HG03025 (cell line): ENCODE measurements at regions not wholly inside any gene's neighbourhood (a gene's known extent, or its start where the extent isn't known, plus 50 kb on each side); places are given as distances from the start of the nearest gene placed in this dataset.
"Not testable (repeated sequence)": the region's sequence is repeated elsewhere in the genome, so short reads cannot be mapped to it uniquely, and the experiment has no call there.

Source experiments
- ATAC-seq: cut with Tn5 transposase; IDR thresholded peaks from one replicate; pipeline ENCODE4 v1.9.1; 2021; ENCODE audit warnings: mild to moderate bottlenecking, moderate library complexity; ENCODE audit not compliant: unreplicated experiment, low FRiP score

DNA sequence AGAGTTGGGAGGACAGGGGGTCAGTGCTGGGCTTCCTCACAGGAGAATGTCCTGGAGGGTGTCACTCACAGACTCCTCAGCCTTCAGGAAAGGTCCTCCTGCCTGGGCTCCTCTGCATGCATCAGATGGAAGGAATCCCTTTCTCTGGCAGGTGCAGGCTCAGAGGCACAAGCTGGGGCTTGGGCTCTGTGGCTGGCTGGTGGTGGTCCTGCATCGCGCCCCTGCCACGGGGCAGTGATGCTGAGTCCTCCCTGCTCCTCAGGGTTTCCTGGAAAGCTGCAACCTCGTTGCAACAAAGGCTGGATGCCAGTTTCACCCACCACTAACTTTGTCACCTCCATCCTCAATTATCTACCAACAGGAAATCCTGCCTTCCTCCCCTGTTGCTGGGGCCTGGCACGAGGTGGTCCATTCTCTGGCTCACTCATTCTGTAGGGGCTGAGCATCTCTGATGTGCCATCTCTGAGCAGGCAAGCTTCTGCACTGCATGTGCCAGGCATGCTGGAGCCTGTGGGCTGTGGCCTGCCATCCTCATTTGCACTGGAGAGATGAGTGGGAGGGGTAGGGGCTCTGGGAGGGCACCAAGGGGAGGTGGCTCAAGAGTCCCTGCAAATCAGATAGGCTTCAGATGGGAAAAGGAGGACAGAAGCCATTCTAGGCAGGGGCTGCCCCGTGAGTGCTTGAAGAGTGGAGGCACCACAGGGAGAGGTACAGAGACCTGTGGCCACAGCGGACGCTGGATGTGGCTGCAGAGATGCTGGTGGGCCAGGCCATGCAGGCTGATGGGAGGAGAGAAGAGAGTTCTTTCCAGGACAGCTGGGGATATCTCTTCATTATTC lies 272.6 kb upstream of the HS6ST1 start:
- no peak for ATAC-seq

DNA sequence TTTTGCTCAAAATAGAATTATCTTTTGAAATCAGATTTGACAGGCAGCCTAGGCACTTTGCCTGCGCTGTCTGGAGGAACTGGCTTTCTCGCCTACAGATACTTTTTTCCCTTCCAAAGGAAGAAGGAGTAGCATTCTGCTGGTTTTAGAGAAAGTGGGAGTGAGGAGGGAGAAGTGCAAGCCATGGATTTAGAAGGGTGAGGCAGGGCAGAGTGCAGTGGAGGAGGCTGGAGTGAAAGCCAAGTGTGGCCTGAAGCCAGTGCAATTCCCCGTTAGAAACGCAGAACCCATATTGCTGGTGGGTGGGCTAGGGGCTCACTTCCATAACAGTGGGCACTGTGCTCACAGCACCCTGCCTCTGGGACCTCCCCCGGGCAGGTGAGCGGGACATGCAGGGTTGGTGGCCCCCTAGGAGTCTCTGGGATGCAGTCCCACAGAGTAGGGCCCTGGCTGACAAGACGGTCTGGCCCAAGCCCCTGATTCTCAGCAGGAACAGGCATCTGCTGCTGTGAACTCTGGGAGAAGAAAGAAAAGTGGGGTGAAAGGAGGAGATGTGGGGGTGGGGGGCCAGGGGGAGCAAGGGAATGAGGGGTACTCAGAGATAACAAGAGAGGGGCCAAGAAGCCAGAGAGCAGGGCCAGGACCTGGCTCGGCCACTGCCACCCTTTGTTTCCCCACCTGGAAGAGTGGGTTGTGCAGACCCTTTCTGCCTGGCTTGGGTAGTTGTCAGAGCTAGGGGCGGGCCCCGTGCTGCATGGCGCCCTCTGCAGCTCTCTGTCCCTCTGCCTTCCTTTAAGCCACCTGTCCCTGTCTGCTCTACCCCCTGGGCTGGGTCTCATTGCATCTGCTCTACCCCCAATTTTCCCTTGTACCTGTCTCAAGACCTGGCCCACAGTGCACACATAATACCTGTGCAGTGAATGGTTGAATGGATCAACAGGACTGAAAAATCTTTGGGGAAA lies 273.5 kb upstream of the HS6ST1 start:
- ATAC-seq: no peak

DNA sequence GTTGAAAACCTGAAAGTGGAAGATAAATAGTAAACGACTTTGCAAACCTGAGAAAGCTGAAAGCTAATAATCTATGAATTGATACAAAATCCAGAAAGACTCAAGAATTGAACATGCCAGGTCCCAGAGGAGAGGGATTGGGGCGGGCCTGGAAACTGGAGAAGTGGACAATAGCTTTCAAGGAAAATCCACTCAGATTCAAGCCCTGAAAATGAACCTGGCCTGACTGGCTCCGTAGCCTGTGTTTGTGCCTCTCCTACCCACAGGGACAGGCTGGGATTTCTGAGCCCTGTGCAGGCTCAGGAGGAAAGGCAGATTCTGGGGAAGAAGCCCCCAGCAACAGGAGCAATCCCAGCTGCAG lies 274.8 kb upstream of the HS6ST1 start:
- no peak for ATAC-seq

DNA sequence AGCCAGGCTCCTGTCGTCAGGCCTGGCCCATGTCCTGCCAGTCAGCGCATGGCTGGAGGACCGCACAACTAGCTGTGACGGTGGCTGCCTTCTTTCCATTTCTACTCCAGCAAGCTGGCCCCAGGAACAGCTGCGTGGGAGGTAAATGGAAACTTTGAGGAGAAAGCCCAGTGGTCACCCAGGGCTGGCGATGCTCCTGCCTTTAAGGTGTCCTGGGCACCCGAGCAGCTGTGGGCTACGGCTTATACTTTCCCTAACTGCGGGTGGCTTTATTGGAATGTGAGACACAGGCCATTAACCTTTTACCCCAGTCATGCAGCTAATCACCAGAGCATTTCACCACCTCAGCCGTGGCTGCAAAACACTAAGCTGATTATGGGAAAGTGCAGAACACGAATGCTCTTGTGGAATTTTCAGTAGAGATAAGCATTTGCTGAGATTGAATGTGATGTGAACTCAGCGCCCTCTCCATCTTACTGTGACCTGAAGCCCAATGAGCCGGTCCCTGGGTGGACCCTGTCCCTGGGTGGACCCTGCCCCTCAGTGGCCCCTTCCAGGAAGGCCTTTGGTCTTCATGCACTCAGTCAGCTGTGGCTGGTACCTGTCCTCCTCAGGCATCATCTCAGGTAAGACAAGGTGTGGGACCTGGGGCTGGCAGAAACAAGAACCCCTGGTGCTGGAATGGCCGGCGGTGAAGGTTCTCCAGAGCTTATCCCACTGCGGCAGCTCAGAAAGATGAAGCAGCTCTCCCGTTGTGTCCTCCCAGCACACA lies 275.4 kb upstream of the HS6ST1 start:
- ATAC-seq: no peak

DNA sequence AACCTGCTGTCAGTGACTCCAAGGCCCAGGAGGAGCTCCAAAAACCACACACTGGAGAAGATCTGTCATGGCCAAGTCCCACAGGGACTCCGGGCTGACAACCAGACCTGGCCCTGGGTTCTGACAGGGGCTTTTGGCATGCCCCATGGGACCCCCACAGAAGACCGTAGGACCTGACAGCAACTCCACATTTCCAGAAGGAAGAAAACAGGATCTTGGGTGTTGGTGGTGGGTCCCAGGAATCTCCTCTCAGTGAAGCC lies 275.9 kb upstream of the HS6ST1 start:
- no peak for ATAC-seq

DNA sequence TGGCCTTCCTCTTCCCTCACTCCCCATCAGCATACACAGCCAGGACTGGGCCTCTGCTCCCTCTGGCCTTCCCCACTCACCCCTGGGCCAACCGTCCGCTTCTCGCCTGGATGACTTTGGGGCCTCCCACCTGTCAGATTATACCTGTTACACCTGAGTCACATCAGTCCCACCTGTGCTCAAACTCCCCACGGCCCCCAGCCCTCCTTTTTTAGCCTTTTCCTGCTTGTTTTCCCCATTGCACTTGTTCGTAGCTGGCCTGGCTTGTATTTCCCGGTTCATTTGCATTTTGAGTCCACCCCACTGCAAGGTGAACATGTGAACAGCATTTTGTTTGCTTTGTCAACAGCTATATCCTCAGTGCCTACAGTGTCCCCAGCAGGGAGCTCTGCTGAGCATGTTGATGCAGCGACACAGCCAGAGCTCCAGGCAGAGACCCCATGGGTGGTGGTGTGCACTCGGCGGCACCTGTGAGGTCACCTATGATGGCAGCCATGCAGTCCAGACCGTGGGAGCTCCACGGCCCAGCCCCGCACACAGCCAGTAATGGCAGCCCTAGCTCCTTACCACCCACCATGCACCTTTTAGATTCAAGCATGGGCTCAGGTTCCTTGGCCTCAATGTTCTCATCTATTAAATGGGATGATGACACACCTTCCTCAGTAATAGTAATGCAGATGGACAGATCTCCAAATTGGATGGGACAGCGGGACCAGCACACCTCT lies 276.4 kb upstream of the HS6ST1 start:
- no peak for ATAC-seq

DNA sequence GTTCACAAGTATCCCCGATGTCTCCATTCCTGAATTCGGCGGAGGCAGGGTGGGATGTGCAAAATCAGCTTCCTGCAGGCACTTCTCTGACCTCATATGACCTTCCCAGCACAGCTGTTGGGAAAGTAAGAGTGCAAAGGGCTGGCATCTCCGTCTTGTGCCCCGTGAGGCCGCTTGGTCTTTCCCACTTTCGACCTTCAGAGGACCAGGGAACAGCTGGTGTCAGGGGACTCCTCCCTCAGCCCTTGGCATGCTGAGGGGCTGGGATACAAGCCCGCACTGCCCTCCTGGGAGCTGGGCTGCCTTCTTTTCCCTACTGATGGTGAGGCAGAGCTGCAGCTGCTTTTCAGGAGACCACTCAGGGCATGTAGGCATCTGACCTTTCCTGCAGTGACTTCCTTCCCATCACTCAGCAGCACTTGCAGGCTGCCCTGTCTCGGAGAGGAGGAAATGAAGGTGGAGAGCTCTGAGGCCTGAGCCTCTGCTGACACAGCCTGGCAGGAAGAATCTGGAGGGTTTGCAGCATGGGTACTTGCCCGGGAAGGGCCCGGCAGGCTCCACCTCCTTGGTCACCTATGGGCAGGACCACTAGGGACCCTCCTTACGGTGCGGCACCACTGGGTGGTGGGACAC lies 277.2 kb upstream of the HS6ST1 start:
- no peak for ATAC-seq

DNA sequence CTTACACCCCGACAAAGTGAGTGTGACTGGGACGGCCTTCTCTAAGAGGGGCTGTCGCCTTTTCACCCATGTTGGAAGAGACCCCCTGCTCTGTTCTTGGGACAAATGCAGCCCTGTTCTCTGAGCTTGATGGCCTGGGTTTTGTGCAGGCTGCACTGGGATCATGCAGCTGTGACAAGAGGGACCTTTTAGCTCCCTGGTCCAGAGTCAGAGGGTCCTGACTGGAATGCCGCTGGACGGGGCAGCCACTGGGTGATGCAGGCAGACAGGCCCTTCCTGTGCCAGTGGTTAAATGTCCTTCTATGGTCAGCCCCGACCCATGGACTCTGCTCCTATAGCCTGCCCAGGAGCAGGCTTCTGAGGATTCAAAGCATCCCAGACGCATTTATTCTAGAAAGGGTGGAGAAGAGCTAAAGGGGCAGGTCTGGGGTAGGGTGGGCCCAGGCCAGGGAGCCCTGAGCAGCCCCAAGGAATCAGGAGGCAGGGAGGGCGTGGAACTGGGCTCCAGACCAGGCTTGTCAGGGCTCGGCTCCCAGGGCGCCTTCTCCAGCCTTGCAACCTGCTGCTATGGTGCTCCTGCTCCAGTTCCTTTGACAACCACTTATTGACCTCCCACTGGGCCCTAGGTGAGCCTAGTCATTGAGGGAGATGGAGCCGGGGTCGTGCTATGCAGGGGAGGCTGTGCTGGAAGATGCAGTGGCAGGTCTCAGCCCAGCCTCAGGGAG lies 277.9 kb upstream of the HS6ST1 start:
- ATAC-seq: no peak

DNA sequence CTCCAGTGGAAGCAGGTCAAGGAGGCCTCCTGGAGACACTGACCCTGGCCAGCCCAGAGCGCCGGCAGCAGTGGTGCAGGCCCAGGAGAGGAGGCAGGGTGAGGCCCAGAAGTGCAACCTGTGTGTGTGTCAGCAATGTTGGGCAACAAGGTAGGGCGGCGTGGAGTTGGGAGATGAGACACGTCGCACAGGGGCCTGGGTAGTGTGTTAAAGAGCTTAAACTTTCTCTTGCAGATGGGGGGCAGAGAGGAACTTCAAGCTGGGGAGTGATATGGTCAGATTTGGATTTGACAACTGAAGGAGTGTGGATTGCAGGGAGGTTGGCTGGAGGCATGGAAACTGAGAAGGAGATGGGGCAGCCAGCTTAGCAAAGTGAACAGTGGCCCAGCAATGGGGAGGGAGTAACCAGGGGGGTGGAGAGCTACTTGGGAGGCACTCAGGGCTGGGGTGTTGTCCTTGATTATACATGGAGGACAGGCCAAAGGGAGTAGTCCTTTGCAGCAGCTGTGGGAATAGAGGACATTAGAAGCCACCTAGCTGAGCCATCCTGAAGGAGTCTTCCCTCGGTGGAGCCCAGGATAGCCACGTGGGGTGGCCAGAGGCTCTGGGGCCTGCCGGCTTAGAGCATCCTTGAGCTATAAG lies 278.6 kb upstream of the HS6ST1 start:
- no peak for ATAC-seq

DNA sequence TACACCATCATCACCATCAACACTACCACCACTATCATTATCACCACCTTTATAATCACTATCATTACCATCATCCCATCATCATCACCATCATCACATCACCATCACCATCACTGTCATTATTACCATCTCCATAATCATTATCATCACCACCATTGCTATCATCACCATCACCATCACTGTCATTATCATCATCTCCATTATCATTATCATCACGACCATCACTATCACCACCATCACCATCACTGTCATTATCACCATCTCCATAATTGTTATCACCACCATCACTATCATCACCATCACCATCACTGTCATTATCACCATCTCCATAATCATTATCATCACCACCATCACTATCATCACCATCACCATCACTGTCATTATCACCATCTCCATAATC lies 279.6 kb upstream of the HS6ST1 start:
- ATAC-seq: not testable (repeated sequence)

DNA sequence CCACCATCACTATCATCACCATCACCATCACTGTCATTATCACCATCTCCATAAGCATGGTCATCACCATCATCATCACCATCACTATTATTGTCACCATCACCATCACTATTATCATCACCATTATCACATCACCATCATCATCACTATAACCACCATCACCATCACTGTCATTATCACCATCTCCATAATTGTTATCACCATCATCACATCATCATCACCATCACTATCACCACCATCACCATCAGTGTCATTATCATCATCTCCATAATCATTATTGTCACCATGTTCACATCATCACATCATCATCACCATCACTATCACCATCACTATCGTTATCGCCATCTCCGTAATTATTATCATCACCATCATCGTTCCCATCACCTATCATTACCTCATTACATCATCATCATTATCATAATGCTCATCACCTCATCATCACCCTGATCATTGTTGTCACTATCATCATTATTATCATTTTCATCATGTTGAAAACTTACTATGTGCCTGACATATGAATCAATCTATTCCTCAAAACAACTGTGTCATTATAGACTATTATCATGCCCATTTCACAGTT lies 280.3 kb upstream of the HS6ST1 start:
- ATAC-seq: no peak

DNA sequence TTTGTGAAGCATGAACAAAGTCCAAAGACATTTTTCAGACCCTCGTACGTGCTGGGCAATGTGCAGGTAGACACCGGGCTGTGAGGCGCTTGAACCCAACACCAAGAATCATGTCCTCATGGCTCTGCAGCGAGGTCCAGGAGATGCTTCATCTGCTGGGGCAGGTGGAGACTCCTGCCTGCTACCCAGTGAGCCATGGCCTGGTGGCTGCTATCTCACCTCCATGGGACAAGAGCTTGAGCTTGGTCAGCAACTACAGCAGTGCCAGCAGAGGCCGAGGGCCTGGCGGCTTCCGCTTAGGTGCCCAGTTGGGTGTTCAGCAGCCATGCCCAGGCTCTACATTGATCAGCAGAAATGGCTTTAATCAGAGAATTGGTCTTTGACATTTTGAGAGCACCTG lies 281.0 kb upstream of the HS6ST1 start:
- no peak for ATAC-seq

DNA sequence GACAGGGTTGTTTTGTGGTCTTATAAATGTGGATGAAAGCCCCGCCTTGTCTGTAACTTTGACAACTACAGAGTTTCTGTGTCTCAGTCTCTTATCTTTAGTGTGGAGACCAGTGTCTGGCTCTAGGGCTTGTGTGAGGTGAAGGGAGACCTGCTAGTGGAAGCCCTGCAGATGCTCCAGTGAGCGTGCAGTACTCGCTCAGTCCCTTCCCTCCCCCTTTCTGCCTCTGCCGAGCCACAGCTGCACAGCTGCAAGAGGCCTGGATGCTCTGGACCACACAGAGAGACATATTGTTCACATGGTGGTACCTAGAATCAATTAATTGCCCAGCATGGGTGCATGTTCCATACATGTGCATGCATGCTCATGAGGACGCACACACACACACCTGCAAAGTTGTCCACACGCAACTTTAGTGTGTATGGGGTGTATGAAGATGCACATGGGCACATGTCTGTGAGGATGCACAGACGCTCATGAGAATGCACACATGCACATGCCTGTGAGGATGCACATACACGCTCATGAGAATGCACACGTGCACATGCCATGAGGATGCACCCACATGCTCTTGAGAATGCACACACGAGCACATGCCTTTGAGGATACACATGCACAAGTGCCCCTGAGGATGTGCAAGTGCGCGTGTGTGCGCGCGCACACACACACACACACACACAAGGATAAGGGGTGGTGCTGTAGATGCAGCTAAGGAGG lies 282.1 kb upstream of the HS6ST1 start:
- ATAC-seq: no peak

DNA sequence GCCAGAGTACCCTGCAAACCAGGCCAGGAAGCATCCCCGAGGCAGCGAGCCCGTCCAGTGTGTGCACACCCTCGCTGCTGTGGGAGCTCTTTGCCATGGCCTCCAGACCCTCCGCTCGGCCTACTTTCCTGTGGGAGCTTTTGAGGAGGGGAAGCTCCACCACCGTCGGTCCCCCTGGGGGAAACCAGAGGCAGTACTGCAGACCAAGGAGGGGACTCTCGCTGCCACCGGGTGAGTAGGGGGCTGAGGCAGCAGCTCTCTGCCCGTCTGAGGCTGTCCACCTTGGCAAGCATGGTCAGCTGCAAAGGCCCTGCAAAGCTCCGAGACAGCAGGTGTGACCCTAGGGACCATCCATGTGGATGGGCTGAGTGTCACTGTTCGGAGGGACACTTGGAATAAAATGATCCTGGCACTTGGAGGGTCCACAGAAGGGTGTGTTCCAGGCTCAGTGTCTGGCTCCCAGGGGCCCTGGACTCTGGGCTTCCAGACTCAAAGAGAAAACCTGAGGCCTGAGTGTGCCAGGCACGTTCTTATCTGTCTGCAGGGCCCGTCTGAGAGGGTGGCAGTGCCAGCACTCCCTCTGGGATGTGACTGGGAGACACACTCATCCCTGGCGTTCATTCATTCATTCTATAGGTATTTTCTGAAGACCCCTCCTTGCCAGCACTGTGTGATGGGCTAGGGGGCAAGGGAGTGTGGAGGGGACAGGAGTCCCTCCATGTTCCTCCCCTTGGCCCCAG lies 282.8 kb upstream of the HS6ST1 start:
- ATAC-seq: no peak

DNA sequence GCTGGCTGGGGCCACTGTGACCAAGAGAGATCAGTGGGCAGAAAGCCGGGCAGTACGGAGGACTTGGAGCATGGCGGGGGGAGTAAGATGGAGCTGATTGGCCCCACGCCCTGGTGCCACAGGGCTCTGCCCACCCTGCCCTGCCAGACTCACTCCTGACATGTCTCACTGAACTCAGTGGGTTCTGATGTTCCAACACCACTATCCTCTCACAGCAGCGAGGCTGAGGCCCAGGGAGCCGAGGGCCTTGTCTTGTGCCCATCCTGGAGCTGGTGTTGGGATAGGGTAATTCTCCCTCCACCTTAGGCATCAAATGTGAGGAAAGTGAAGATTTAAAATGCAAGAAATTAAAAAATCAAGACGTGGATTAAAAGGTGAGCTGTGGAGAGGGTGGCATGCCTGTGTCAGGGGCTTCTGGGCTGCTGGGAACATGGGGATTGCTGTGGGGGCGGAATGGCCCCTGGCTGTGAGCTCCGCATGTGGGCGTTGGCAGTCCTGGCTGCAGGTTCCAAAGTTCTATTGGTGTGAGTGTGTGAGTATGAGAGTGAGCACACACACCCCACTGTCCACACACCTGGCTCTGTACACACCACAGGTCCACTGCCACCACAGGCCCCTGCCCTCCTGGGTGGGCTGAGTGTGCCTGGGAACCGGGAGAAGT lies 283.5 kb upstream of the HS6ST1 start:
- no peak for ATAC-seq

DNA sequence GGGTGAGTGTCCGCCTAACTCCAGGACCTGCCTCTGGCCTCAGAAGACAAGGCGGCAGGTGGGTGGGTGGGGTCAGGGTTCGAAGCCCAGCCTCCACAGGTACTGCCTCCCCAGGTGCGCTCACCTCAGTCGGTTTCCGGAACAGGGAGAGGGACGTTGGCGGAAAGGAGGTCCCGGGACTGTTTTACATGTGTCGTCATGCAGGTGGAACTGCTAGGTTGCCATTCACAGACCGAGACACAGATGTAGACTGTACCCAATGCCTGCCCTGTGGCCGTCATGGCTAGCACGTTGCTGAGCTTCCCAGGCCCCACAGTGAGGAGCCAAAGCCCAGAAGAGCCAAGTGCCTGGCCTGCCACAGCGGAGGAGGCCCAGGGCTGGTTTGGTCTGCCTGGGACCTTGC lies 284.0 kb upstream of the HS6ST1 start:
- ATAC-seq: no peak

DNA sequence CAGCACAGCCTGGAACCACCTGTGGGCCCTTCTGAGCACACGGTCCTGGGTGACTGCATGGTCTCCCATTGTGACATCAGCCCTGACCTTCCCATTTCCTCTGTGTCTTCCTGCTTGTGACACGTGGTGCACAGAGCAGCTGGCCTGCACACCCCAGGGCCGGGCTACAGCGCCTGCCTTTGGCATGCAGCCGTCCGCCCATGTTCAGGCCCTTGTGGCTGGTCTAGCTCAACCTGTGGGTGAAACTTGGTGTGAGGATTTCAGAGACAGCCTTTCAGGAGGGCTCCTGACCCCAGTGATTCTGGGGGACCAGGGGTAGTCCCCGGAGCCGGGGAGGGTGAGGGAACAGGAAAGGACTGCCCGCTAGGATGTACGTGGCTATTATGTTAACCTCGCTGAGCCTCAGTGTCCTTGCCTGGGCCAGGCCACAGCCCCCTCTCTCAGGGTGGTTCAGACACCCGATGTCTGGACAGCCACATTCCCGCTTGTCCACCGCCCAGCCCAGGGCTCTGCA lies 284.8 kb upstream of the HS6ST1 start:
- no peak for ATAC-seq
